OCI-LY3 (cell line): ENCODE measurements at regions not wholly inside any gene's neighbourhood (a gene's known extent, or its start where the extent isn't known, plus 50 kb on each side); places are given as distances from the start of the nearest gene placed in this dataset.

Experiments used
- H2AFZ ChIP-seq: fragments of 200-600, 300-600 bp; shearing (Covaris generic); 2 replicates; pipeline ENCODE4 v1.6.0; 2014; ENCODE audit warnings: antibody characterized with exemption, low read depth, low read length
- H3K27ac ChIP-seq: fragments of 200-600, 300-600 bp; sonication (generic); 2 replicates; pipeline ENCODE4 v1.5.1; 2014; ENCODE audit warnings: mild to moderate bottlenecking, low read length, moderate library complexity, mixed read lengths
- H3K27me3 ChIP-seq: fragments of 200-600, 300-600 bp; sonication (generic); 2 replicates; pipeline ENCODE4 v1.6.1; 2014; ENCODE audit warnings: low read depth, low read length, mixed read lengths
- H3K36me3 ChIP-seq: fragments of 200-600, 300-600 bp; sonication (generic); replicated peaks from 2 replicates; pipeline ENCODE3; 2014; ENCODE audit warnings: low read depth, low read length, mixed read lengths
- H3K4me1 ChIP-seq: fragments of 300-600, 200-600 bp; sonication (generic); 2 replicates; pipeline ENCODE4 v1.6.1; 2014; ENCODE audit warnings: low read length, mixed read lengths
- H3K4me2 ChIP-seq: fragments of 200-600, 300-600 bp; sonication (generic); 2 replicates; pipeline ENCODE4 v1.6.1; 2014; ENCODE audit warnings: low read length, mixed read lengths
- H3K4me3 ChIP-seq: fragments of 300-600, 200-600 bp; sonication (generic); 2 replicates; pipeline ENCODE4 v1.5.1; 2014; ENCODE audit warnings: antibody characterized with exemption, mild to moderate bottlenecking, low read length, moderate library complexity
- H3K79me2 ChIP-seq: fragments of 300-600, 200-600 bp; shearing (Covaris generic); 2 replicates; pipeline ENCODE4 v1.6.1; 2014; ENCODE audit warnings: mild to moderate bottlenecking, low read length, mixed read lengths
- H3K9ac ChIP-seq: fragments of 300-600, 200-600 bp; shearing (Covaris generic); 2 replicates; pipeline ENCODE4 v1.6.0; 2014; ENCODE audit warnings: mild to moderate bottlenecking, low read length, moderate library complexity
- H3K9me3 ChIP-seq: fragments of 200-600, 300-600 bp; shearing (Covaris generic); 2 replicates; pipeline ENCODE4 v1.6.1; 2014; ENCODE audit warnings: low read length, mixed read lengths; ENCODE audit not compliant: insufficient read depth
- H4K20me1 ChIP-seq: fragments of 200-600, 300-600 bp; sonication (generic); 2 replicates; pipeline ENCODE4 v1.6.1; 2016; ENCODE audit warnings: low read length, mixed read lengths; ENCODE audit not compliant: insufficient read depth
- CTCF ChIP-seq: fragments of 200-600, 300-600 bp; sonication (generic); IDR thresholded peaks from 2 replicates; pipeline ENCODE4 v1.5.1; 2014; ENCODE audit warnings: antibody characterized with exemption, low read length, low read depth
- EZH2phosphoT487 ChIP-seq: fragments of 200-600 bp; shearing (Covaris generic); IDR thresholded peaks from 2 replicates; pipeline ENCODE4 v1.6.1; 2018; ENCODE audit warnings: antibody characterized with exemption, mixed run types, low read depth

- no peaks in the 10 kb centered on the region for H3K79me2 ChIP-seq
- TF ChIP-seq EZH2phosphoT487 (no peak), CTCF (no peak)
- no peaks in the 10 kb centered on the region for H4K20me1 ChIP-seq
- H3K27me3 ChIP-seq: peaks cover 45% of the 10 kb centered on the region
- no peak overlapping the region for H3K27ac ChIP-seq
- H3K4me2 ChIP-seq: no peak overlapping the region
- no peaks in the 10 kb centered on the region for H3K36me3 ChIP-seq
- no peaks in the 10 kb centered on the region for H3K9me3 ChIP-seq
- H2AFZ ChIP-seq: no peak overlapping the region
- H3K9ac ChIP-seq: no peak overlapping the region
- no peaks in the 10 kb centered on the region for H3K4me1 ChIP-seq
- no peak overlapping the region for H3K4me3 ChIP-seq
Observed at GRCh38 chr16:86288716-86289294, 221.5 kb upstream of the FOXF1 start.

- no peaks in the 10 kb centered on the region for H3K4me1 ChIP-seq
- no peaks in the 10 kb centered on the region for H3K9me3 ChIP-seq
- no peak overlapping the region for H3K4me2 ChIP-seq
- no peaks in the 10 kb centered on the region for H3K36me3 ChIP-seq
- peaks cover 45% of the 10 kb centered on the region for H3K27me3 ChIP-seq
- H4K20me1 ChIP-seq: no peaks in the 10 kb centered on the region
- no peak overlapping the region for H3K9ac ChIP-seq
- no peak overlapping the region for H3K4me3 ChIP-seq
- H3K79me2 ChIP-seq: no peaks in the 10 kb centered on the region
- no peak overlapping the region for H2AFZ ChIP-seq
- H3K27ac ChIP-seq: no peak overlapping the region
- TF ChIP-seq EZH2phosphoT487 (no peak), CTCF (no peak)
Observed at GRCh38 chr16:86289304-86289703, 221.0 kb upstream of the FOXF1 start.

- Histone ChIP-seq H2AFZ (no peak overlapping the region), H3K27ac (no peak overlapping the region), H3K4me1 (no peaks in the 10 kb centered on the region), H3K79me2 (no peaks in the 10 kb centered on the region), H4K20me1 (no peaks in the 10 kb centered on the region), H3K9ac (no peak overlapping the region), H3K9me3 (no peaks in the 10 kb centered on the region), H3K36me3 (no peaks in the 10 kb centered on the region), H3K4me3 (no peak overlapping the region), H3K27me3 (peaks cover 45% of the 10 kb centered on the region), H3K4me2 (no peak overlapping the region)
- no peak for TF ChIP-seq CTCF
- TF ChIP-seq EZH2phosphoT487: no peak
Observed at GRCh38 chr16:86289907-86290306, 220.4 kb upstream of the FOXF1 start.

GRCh38 chr16:86291491-86291890 lies 218.8 kb upstream of the FOXF1 start:
- Histone ChIP-seq H3K4me3 (no peak overlapping the region), H3K4me1 (no peaks in the 10 kb centered on the region), H3K27me3 (peaks cover 45% of the 10 kb centered on the region), H3K4me2 (no peak overlapping the region), H3K27ac (no peak overlapping the region), H3K79me2 (no peaks in the 10 kb centered on the region), H3K9me3 (no peaks in the 10 kb centered on the region), H3K9ac (no peak overlapping the region), H3K36me3 (no peaks in the 10 kb centered on the region), H4K20me1 (no peaks in the 10 kb centered on the region), H2AFZ (no peak overlapping the region)
- no peak for TF ChIP-seq EZH2phosphoT487
- no peak for TF ChIP-seq CTCF
